GM18858 (cell line): ENCODE measurements at regions not wholly inside any gene's neighbourhood (a gene's known extent, or its start where the extent isn't known, plus 50 kb on each side); places are given as distances from the start of the nearest gene placed in this dataset.
"Not testable (repeated sequence)": the region's sequence is repeated elsewhere in the genome, so short reads cannot be mapped to it uniquely, and the experiment has no call there.

Experiments used
- ATAC-seq: cut with Tn5 transposase; IDR thresholded peaks from one replicate; pipeline ENCODE4 v1.9.1; 2021; ENCODE audit not compliant: unreplicated experiment

DNA sequence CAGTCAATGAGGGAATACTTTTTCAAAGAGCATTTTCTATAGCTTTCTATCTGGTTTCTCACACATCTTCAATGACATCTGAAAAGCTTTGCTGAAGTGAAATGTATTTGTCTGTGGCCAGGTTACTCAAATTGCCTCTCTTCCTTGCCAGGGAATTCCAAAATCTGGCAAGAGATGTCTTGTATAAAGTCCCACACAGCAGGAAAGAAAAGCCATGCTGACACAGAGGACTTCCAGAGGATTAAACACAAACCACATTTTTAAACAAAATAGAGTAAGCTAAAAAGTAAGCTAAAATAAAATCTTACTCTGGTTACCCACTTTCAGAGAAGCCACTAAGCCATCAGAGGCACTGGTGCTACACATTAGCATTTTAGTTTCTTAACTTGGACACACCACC, 93.1 kb upstream of the BCAR3 start:
- ATAC-seq = no peak

DNA sequence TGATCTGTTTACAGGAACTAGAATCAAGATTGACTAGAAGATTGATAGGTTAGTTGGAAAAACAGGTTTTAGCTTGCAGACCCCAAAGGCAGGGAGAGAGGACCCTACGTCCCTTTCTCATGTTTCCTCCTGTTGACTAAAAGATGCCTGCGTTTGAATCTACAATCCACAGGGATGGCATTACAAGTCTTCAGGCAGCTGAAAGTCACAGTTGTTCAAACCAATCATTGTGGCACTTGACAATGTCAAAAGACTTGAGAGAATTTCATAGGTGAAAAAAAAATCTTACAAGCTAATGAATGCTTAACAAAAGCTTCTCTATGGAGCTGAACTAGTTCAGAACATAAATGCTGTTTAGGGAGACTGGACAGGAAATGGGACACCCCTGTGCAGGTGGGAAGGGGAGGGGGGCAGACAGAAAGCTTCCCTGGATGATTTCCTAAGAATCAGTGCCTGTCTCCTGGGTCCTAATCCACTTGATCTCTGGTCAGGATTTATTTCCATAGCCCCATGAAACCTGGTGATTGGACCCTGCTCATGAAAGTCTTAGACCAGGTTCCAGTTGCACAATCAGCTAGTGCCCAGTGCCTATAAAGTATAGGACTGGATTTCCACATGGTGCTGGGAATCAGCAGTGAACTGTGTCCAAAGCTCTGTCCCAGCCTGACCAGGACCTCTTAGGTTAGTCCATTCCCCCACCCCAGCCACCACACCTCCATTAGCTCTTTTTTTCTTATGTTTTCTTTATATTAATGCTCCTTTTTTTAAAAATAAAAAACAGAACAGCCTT, 91.6 kb upstream of the BCAR3 start:
- ATAC-seq = no peak

DNA sequence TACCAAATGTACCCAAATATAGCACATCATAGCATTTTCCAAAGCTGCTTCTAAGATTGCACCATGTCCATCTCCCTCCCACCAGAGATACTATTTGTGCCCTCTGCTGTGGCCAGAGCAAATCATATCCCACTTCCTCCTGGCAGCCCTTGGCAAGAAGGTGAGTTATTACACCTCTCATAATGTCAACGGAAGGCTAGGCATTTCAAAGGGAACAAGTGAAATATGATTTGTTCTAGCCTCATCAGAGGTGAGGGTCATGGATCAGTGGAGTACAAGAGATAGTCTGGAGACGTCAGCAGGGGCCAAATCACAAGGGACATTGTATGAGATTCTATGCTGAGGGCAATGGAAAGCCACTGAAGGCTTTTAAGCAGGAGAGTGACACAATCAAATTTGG, 90.2 kb upstream of the BCAR3 start:
- ATAC-seq = no peak

DNA sequence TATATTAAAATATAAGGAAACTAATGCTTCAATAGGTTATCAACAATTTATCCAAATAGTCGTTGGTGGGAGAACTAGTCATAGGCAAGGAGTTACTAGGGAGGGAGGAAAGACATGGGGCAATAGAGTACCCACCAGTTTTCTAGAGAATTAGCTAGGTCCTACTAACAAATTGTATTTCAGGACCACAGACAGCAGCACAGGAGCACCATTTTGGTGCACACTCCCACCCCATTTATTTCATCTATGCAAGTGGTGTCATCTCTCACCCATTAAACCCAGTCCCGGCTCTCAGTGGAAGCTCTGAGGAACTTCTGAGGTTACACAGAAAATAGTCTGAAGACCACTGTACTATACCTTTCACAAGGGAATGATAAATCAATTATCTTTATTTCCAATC, 89.0 kb upstream of the BCAR3 start:
- ATAC-seq = no peak

DNA sequence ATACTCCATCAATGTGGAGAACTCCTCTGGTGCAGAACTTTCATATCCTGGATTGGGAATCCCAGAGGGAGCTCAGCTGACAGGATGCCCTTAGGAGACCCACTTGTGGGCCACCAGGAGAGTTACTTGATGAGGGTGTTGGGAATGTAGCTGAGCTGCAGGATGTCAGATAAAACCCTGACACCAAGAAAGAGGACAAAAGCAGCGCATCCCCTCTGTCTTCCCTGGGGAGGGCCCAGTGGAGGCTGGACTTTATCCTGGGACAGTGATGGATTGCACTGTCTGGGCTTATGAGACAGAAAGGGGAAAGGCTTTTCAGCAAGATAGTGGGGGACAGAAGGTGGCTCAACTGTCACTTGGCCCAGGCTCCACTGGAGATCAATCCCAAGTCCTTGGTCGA, 88.1 kb upstream of the BCAR3 start:
- no peak for ATAC-seq

DNA sequence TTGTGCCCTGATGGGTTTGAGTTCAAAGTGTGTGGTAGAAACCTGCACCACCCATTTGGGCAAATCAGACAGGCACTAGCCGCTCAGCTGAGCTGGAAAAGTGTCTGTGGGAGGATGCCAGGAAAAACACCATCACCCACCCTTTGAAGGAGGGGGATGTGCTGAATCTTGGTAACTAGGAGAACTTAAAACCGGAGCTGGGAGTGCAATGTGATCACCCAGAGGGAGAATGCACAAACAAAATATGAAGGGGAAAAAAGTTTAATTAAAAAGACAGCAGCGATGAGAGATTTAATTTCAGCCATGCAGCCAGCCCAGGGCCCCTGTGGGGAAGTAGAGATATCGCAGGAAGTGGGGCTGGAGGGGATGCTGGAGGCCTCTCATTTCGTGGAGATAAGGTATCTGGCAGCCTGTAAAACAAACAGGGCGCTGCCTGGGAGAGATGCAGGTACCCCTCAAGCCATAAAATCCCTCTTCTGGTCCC, 86.8 kb upstream of the BCAR3 start:
- ATAC-seq = no peak

DNA sequence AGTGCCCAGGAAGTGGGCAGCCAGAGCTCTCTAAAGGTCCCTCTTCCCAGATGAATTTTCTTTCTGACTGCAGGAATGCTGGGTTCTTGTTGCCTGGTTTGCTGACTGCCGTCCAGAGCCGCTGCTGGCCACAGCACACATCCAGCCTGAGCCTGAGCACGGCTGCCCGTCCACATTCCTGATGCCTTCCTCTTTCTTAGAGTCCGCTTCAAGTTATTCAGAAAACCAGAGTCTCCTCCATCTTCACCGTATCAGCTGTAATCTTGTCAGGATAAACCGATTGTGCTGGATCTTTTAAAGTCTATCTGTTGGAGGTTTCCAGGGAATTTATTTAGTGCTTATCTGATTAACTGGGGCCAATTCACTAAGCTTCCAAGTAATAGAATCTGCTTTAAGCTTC, 84.8 kb upstream of the BCAR3 start:
- no peak for ATAC-seq

DNA sequence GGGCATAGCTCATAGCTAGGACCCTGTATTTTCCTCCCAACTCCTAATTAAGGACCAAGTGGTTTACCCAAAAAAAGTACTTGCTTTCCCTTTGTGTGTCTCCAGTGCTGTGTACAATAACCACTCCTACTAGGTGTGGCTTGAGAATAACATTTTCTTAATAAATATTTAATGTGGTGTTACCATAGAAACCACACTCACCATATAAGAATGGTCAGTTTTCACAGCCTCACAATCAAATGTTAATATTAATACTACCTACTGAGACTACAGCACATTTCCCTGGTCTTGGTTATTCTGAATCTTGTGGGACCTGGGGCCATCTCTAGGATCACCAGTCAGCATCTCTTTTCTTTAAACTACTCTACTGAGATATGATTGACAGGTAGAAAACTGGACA, 83.5 kb upstream of the BCAR3 start:
- no peak for ATAC-seq

DNA sequence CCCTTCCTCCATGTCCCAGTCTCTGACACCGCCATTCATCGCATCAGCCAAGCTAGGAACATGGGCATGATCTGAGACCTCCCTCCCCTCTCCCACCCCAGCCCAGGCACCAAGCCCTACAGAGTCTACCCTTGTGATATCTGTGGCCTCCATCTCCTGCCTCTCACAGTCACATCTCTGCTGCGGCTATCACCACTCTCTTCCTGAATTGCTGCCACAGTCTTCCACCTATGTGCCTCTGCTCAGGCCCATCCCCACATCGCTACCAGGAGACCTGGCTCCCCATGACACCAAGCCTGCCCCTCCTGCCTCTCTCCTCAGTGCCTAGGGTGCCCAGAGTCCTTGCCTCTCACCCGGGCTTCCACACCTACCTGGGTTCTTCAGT, 82.7 kb upstream of the BCAR3 start:
- ATAC-seq = no peak

DNA sequence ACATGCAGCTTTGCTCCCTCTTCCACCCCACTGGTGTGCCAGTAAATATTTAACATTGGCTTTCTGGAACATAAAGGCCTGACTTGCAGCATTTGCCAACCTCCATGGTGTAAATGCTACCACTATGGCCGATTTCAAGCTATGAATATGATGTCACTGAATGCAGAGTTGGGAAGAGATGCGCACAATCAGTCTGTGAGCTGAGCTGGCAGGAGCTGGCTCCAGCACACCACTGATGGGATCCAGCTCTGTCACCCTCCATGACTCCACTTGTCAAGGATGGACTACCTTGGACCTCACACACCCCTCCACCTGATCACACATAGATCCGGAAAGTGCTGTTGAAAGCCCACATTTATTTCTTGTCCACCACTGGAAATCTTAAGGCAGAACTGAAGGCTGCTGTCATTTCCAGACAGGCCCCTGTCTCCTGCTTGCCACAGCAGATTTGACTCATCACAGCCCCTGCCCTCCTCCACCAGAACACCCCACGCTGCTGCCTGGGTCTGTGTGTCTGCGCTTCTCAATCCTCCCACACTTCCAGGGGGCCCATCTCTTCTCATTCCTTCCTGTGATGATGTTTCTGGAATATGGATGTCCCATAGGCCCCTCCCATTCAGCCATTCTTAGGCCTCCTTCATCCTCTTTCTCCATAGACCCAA, 82.2 kb upstream of the BCAR3 start:
- no peak for ATAC-seq

DNA sequence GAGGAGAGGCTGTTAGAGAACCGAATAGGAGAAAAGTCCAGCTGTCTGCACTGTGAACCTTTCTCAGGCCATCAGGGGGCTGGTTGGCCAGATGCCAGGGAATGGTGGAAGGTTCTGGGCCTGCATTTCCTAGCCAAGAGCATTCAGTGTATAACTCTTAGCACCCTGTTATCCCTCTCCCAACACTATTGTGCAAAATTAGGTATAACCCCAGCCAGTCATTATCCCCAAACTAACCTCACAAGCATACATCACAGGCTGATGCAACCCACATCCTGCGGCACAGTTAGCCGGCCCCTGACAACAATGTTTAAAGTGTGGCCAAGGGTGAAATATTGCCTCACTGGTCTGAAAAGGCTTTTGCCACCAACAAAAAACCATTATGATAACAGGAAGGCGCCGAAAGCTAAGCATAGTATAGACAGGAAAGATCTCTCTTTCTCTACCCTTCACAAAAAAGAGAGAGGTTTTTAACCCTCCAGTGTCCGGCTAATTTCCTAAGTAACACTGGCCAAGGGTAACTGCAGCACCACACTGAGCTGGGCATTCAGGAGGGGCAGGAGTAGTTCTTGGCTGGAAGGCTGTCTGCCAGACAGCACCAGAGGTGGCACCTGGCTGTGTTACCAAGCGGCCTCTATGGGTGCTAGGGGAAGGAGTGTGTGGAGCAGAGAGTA, 77.3 kb upstream of the BCAR3 start:
- no peak for ATAC-seq

DNA sequence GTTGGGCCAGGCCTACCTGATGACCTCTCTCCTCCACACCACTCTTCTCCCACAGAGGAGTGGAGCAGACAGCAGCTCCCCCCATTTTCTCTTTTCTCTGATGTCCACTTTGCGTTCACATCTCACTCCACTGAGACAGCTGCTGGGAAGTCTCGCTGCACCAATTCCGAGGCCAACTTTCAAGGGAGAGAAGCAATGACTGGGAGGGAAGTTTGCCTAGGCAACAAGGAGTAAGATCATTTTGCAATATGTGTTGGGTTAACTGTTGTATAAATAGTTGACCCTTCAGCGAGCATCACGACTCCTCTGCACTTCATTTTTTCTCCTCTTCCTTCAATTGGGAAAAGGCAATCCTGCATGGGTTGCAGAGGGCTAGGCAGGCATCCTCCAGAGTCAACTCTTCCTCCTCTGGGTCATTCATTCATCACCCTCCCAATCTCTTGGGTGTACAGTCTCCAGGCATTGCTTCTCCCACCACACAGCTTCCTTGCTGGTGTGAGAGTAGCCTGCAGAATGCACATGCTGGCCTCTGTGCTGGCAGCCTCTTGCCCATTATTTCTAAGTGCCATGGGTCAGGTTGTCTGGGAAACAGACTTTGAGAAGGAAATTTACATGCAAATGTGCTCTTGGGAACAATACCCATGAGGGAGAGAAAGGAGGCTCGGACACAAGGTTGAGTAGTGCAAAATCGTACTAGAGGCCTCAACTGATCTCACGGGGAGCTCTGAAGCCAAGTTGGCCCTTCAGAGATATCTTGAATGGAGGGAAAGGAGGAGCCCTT, 75.8 kb upstream of the BCAR3 start:
- ATAC-seq = no peak

DNA sequence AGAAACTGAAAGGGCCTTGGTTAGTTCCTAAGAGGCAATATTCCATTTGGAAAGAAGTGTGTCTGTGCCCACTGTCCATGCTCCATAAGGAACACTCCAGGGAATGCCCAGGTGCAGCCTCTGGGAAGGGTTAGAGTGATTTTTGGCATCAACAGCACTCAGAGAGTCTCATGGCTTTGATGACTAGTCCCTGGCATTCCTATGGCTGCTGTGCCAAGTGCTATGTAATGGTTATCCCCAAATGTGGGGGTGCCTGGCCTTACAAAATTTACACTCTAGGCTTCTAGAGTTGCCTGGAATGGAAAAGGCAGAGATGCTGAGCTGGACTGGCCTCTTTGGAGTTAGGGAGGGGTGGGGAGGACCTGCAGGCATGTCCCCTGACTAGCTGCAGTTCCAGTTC, 75.0 kb upstream of the BCAR3 start:
- ATAC-seq = no peak

DNA sequence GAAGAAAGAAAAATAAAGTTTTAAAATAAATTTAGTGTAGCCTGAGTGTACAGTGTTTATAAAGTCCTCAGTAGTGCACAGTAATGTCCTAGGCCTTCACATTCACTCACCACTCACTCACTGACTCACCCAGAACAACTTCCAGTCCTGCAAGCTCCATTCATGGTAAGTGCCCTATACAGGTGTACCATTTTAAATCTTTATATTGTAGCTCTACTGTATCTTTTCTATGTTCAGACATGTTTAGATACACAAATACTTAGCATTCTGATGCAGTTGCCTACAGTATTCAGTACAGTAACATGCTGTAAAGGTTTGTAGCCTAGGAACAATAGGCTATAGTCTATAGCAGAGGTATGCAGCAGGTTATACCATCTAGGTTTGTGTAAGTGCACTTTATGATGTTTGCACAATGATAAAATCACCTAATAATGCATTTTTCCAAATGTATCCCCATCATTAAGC, 73.6 kb upstream of the BCAR3 start:
- ATAC-seq = not testable (repeated sequence)

DNA sequence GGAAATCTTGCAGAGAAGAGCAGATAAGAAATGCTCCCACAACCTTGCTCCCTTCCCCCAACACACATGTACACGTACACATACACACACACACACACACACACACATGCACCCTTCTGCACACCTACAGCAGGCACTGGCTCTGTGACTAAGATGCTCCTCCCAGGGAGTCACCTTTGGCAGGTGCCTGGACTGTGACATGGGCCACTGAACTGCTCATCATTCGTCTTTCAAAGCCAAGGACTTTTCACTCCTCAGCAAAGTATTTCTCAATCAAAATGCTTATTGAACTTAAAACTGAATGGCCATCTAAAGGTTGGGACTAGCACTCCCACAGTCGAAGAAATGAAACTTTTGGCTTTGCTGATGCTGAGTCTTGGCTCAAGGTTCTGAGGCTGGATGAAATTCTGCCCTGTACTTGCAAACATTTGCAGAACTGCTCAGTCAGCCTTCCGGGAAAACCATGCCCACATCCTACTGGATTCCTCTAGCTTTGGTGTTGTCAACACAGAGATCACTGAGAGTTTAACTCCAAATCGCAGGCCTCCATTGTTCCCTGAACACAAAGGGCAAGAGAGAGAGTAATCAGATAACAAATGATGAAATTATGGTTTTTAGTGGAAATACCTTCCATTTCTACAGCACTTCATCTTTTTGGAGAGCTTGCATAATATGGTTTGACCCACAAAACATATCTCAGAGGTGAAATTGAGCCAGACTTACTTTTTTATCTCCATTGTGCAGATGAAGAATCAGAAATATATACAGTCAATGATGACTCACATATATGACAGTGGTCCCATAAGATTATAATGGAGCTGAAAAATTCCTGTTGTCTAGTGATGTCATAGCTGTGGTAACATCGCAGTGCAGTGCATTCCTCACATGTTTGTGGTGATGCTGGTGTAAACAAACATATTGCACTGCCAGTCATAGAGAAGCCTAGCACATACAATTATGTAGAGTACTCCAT, 72.4 kb upstream of the BCAR3 start:
- no peak for ATAC-seq

DNA sequence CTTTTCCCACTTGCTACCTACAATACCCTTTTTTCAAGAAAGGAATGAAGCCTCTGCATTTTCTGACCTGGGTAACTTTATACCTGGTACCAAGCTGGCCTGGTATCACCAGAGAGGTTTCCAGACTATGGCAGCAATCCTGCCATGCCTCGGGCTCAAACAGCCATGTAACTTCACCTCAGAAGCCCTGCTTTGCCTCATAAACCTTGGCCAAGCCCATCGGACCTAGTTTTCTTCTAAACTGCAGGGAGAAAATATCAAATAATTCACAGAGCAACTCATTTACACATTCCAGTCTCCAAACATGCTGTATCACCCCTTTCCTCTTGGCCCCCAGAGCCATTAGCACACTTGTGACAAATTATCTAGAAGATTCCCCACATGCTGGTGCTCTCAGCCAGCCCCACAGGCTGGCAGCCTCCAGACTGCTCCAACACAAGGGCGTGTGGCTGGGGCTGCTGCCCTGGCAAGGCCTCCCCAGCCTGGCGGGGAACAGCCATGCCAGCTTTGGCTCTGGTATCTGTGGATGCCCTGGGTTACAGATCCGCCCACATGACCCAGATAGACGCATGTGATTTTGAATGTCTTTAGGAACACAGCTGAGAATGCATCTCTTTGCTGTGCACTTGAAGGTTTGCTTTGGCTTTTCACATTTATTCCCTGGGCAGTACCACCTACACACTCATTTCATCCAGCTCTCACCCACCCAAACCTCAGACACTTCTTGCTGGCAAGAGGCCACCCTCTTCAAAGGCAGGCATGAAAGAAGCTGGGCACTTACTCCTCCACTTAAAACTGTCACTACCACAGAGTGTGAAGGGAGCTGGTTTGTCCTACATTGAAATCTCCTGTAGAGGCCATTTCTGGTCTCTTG, 70.0 kb upstream of the BCAR3 start:
- no peak for ATAC-seq

DNA sequence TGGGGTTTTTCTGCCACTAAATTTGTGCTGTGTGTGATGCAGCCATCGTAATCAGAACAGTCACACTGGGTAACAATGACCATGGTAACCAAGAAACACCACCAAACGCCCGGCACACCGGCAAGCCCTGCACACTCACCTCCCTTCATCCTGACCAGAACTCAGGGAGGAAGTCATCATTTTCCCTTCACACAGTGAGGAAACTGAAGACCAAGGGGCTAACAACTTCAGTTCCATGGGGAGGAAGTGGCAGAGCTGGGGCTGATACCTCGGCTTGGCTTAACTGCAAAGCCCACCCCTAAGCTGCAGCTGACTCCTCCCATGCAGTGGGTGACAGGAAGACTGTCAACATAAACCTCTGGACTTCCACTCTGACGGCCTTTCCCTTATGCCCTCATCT, 69.3 kb upstream of the BCAR3 start:
- no peak for ATAC-seq

DNA sequence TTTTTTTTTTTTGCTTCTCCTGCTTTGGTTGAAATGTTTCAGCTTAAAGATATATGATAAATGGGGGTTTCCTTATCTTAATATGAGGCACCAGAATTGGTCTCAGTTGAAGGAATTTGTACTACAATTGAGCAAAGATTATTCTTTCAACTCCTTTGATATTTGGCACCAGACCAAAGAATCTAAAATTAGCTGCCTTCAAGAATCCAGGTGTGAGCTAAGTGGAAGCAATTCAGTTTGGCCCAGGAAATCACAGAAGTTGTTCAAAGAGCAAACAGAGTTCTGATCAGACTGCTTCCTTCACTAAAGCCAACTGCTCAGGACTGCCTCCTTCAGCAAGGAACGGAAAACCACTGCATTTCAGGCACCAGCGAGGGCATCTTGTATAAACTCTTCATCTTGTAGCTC, 68.3 kb upstream of the BCAR3 start:
- ATAC-seq = no peak

DNA sequence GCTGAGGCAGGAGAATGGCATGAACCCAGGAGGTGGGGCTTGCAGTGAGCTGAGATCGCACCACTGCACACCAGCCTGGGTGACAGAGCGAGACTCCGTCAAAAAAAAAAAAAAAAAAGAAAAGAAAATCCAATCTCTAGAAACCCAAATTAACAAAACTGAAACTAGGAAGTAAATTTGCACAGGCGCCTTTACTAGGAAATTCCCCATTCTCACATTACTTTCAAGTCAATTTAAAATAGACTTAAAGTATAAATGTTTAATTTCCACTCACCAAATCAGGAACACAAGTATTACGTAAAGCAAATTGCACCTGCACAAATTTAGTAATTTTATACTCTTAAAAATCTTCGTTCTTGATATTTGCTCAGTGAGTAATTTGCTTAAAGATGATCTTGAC, 67.8 kb upstream of the BCAR3 start:
- no peak for ATAC-seq
